Mesenchymal stem cell (in vitro differentiated cells and primary cell): ENCODE measurements at regions not wholly inside any gene's neighbourhood (a gene's known extent, or its start where the extent isn't known, plus 50 kb on each side); places are given as distances from the start of the nearest gene placed in this dataset.

Experiments
- DNase-seq: peaks from one replicate; pipeline ENCODE4 v3.0.0-alpha.2; 2013
- H2AFZ ChIP-seq: one replicate; pipeline ENCODE4 v1.6.1; 2013; ENCODE audit warnings: low read depth, mild to moderate bottlenecking, control low read depth, inconsistent platforms, low read length, moderate library complexity
- H2AK5ac ChIP-seq: 2 replicates; pipeline ENCODE4 v1.6.1; 2013; ENCODE audit warnings: low read length, moderate library complexity, mild to moderate bottlenecking, inconsistent platforms; ENCODE audit not compliant: severe bottlenecking
- H2BK120ac ChIP-seq: one replicate; pipeline ENCODE4 v1.6.1; 2013; ENCODE audit warnings: low read depth, mild to moderate bottlenecking, inconsistent platforms, low read length, moderate library complexity
- H2BK12ac ChIP-seq, 2 experiments: one replicate each; pipeline ENCODE4 v1.6.1; 2013; ENCODE audit warnings: inconsistent platforms in 2 of 2, low read length in 2 of 2, mild to moderate bottlenecking in 2 of 2, moderate library complexity in 2 of 2, control low read depth in 1 of 2
- H2BK15ac ChIP-seq: one replicate; pipeline ENCODE4 v1.6.1; 2013; ENCODE audit warnings: mild to moderate bottlenecking, low read depth, inconsistent platforms; ENCODE audit not compliant: poor library complexity, severe bottlenecking
- H2BK5ac ChIP-seq: 2 replicates; pipeline ENCODE4 v1.6.1; 2013; ENCODE audit warnings: low read depth, mild to moderate bottlenecking, low read length, control low read depth, inconsistent platforms; ENCODE audit not compliant: poor library complexity, severe bottlenecking
- H3K14ac ChIP-seq, 2 experiments: one replicate each; pipeline ENCODE4 v1.6.1; 2013; ENCODE audit warnings: inconsistent platforms in 2 of 2, low read length in 2 of 2, control low read depth in 1 of 2, mild to moderate bottlenecking in 1 of 2, moderate library complexity in 1 of 2
- H3K18ac ChIP-seq, 2 experiments: one replicate each; pipeline ENCODE4 v1.6.1; 2013; ENCODE audit warnings: inconsistent platforms in 2 of 2, low read length in 2 of 2, control low read depth in 1 of 2, low read depth in 1 of 2, mild to moderate bottlenecking in 1 of 2
- H3K23ac ChIP-seq, 2 experiments: one replicate each; pipeline ENCODE4 v1.6.1; 2013; ENCODE audit warnings: inconsistent platforms in 2 of 2, low read length in 2 of 2, mild to moderate bottlenecking in 2 of 2, moderate library complexity in 2 of 2, control low read depth in 1 of 2
- H3K27ac ChIP-seq: 2 replicates; pipeline ENCODE4 v1.5.1; 2013; ENCODE audit warnings: mild to moderate bottlenecking, moderate library complexity, low read length, control low read depth, inconsistent platforms; ENCODE audit not compliant: poor library complexity, severe bottlenecking
- H3K27me3 ChIP-seq, 2 experiments: 2 replicates each; pipeline versions ENCODE4 v1.6.1 to v1.7.0; 2013; ENCODE audit warnings: low read length in 2 of 2, mild to moderate bottlenecking in 2 of 2, moderate library complexity in 2 of 2, control low read depth in 1 of 2, inconsistent platforms in 1 of 2; ENCODE audit not compliant: control insufficient read depth in 1 of 2, insufficient read depth in 1 of 2
- H3K36me3 ChIP-seq, 2 experiments: 2 replicates each; pipeline versions ENCODE4 v1.6.1 to v1.7.0; 2013; ENCODE audit warnings: low read length in 2 of 2, control low read depth in 1 of 2, inconsistent platforms in 1 of 2, low read depth in 1 of 2, mild to moderate bottlenecking in 1 of 2; ENCODE audit not compliant: insufficient read depth in 2 of 2, control insufficient read depth in 1 of 2
- H3K4ac ChIP-seq, 2 experiments: one replicate each; pipeline ENCODE4 v1.6.1; 2013; ENCODE audit warnings: inconsistent platforms in 2 of 2, low read length in 2 of 2, mild to moderate bottlenecking in 2 of 2, moderate library complexity in 2 of 2, control low read depth in 1 of 2, low read depth in 1 of 2
- H3K4me1 ChIP-seq: 2 replicates; pipeline ENCODE4 v1.6.1; 2013; ENCODE audit warnings: low read depth, low read length, control low read depth; ENCODE audit not compliant: control insufficient read depth, insufficient read depth
- H3K4me2 ChIP-seq: 2 replicates; pipeline ENCODE4 v1.6.1; 2013; ENCODE audit warnings: low read length, mild to moderate bottlenecking, inconsistent platforms; ENCODE audit not compliant: poor library complexity, severe bottlenecking
- H3K4me3 ChIP-seq, 2 experiments: 2 replicates each; pipeline versions ENCODE4 v1.5.1 to v1.7.0; 2013; ENCODE audit warnings: low read length in 2 of 2, mild to moderate bottlenecking in 2 of 2, control low read depth in 1 of 2, low read depth in 1 of 2; ENCODE audit not compliant: insufficient read depth in 1 of 2
- H3K79me1 ChIP-seq: replicated peaks from 2 replicates; pipeline ENCODE4 v1.6.1; 2013; ENCODE audit warnings: mild to moderate bottlenecking, control low read depth, low read length, inconsistent platforms; ENCODE audit not compliant: poor library complexity, severe bottlenecking
- H3K9ac ChIP-seq: 2 replicates; pipeline ENCODE4 v1.7.0; 2013; ENCODE audit warnings: mild to moderate bottlenecking, low read length, moderate library complexity
- H3K9me3 ChIP-seq: 2 replicates; pipeline ENCODE4 v1.7.0; 2013; ENCODE audit warnings: mild to moderate bottlenecking, low read length; ENCODE audit not compliant: control insufficient read depth
- H4K8ac ChIP-seq: one replicate; pipeline ENCODE4 v1.6.1; 2013; ENCODE audit warnings: inconsistent platforms, mild to moderate bottlenecking, low read length, moderate library complexity
- H4K91ac ChIP-seq: one replicate; pipeline ENCODE4 v1.6.1; 2013; ENCODE audit warnings: mild to moderate bottlenecking, low read length, inconsistent platforms
- WGBS: methylation state at CpG from one replicate; pipeline ENCODE4 v1.1.7; 2013; ENCODE audit warnings: mixed read lengths; 5-methylcytosine and 5-hydroxymethylcytosine counted together

GRCh38 chr10:35913628-35914027, 271.5 kb upstream of the FZD8 start:
- Histone ChIP-seq H3K23ac (no peak overlapping the region), H4K91ac (no peak overlapping the region), H3K36me3 (no peaks in the 10 kb centered on the region), H2AK5ac (peak overlapping the region; percentile 23), H2BK15ac (no peak overlapping the region), H3K14ac (no peak overlapping the region), H3K27me3 (no peaks in the 10 kb centered on the region), H3K79me1 (no peaks in the 10 kb centered on the region), H3K4me3 (peak overlapping the region in 1 of 2 experiments; percentile 34), H3K27ac (no peak overlapping the region), H3K4me2 (no peak overlapping the region), H2BK12ac (peak overlapping the region; percentile 14 to 63), H2BK5ac (no peak overlapping the region), H2AFZ (no peak overlapping the region), H3K4me1 (peaks cover 4% of the 10 kb centered on the region), H3K4ac (peak overlapping the region in 1 of 2 experiments; percentile 40), H4K8ac (no peak overlapping the region), H3K18ac (no peak overlapping the region), H3K9ac (peak overlapping the region; percentile 62), H3K9me3 (no peaks in the 10 kb centered on the region), H2BK120ac (no peak overlapping the region)
- peak; percentile 66 for DNase-seq
- 57% methylated on average over 1 of the region's 1 CpG for WGBS

GRCh38 chr10:35912615-35913569, 270.8 kb upstream of the FZD8 start:
- peak overlapping the region; percentile 69 for H2AK5ac ChIP-seq
- peak overlapping the region; percentile 62 for H3K9ac ChIP-seq
- peak overlapping the region; percentile 11 for H3K4me2 ChIP-seq
- peaks cover 4% of the 10 kb centered on the region for H3K4me1 ChIP-seq
- peak overlapping the region; percentile 22 for H3K27ac ChIP-seq
- DNase-seq, result peak; percentile 88
- H2BK15ac ChIP-seq, result no peak overlapping the region
- H2BK5ac ChIP-seq, result no peak overlapping the region
- no peak overlapping the region for H3K14ac ChIP-seq
- H2AFZ ChIP-seq, result no peak overlapping the region
- no peak overlapping the region for H3K4ac ChIP-seq
- H2BK12ac ChIP-seq, result no peak overlapping the region
- no peak overlapping the region for H4K8ac ChIP-seq
- no peak overlapping the region for H3K23ac ChIP-seq
- no peaks in the 10 kb centered on the region for H3K79me1 ChIP-seq
- H3K9me3 ChIP-seq, result no peaks in the 10 kb centered on the region
- no peaks in the 10 kb centered on the region for H3K36me3 ChIP-seq
- no peak overlapping the region for H3K18ac ChIP-seq
- no peak overlapping the region for H2BK120ac ChIP-seq
- WGBS, result 6% methylated on average over 4 of the region's 6 CpGs
- H3K27me3 ChIP-seq, result no peaks in the 10 kb centered on the region
- H4K91ac ChIP-seq, result no peak overlapping the region
- H3K4me3 ChIP-seq, result peak overlapping the region in 1 of 2 experiments; percentile 34

GRCh38 chr10:35911954-35912353, 269.9 kb upstream of the FZD8 start:
- no peak overlapping the region for H2AFZ ChIP-seq
- H2BK15ac ChIP-seq, result no peak overlapping the region
- H3K79me1 ChIP-seq, result no peaks in the 10 kb centered on the region
- H3K4me2 ChIP-seq, result no peak overlapping the region
- H3K23ac ChIP-seq, result no peak overlapping the region
- WGBS, result 93% methylated on average over 2 of the region's 2 CpGs
- peak overlapping the region in 1 of 2 experiments; percentile 34 for H3K4me3 ChIP-seq
- no peaks in the 10 kb centered on the region for H3K9me3 ChIP-seq
- H2AK5ac ChIP-seq, result peak overlapping the region; percentile 39
- H3K4me1 ChIP-seq, result peaks cover 4% of the 10 kb centered on the region
- DNase-seq, result no peak
- peak overlapping the region in 1 of 2 experiments; percentile 57 for H3K18ac ChIP-seq
- H3K14ac ChIP-seq, result no peak overlapping the region
- H3K36me3 ChIP-seq, result no peaks in the 10 kb centered on the region
- H3K27ac ChIP-seq, result no peak overlapping the region
- H2BK120ac ChIP-seq, result no peak overlapping the region
- peak overlapping the region in 1 of 2 experiments; percentile 67 for H3K4ac ChIP-seq
- H4K91ac ChIP-seq, result no peak overlapping the region
- no peaks in the 10 kb centered on the region for H3K27me3 ChIP-seq
- H4K8ac ChIP-seq, result peak overlapping the region; percentile 79
- H2BK5ac ChIP-seq, result no peak overlapping the region
- H3K9ac ChIP-seq, result peak overlapping the region; percentile 62
- peak overlapping the region; percentile 63 to 69 for H2BK12ac ChIP-seq

GRCh38 chr10:35911233-35911632, 269.1 kb upstream of the FZD8 start:
- no peak overlapping the region for H2AFZ ChIP-seq
- H3K23ac ChIP-seq, result no peak overlapping the region
- no peak overlapping the region for H4K91ac ChIP-seq
- H4K8ac ChIP-seq, result no peak overlapping the region
- no peak overlapping the region for H2BK15ac ChIP-seq
- no peak overlapping the region for H3K4me3 ChIP-seq
- H3K4me2 ChIP-seq, result no peak overlapping the region
- H3K9ac ChIP-seq, result no peak overlapping the region
- 68% methylated on average over 3 of the region's 3 CpGs for WGBS
- no peaks in the 10 kb centered on the region for H3K27me3 ChIP-seq
- no peak overlapping the region for H2AK5ac ChIP-seq
- H3K27ac ChIP-seq, result no peak overlapping the region
- no peak overlapping the region for H3K18ac ChIP-seq
- DNase-seq, result no peak
- H3K4ac ChIP-seq, result no peak overlapping the region
- peaks cover 4% of the 10 kb centered on the region for H3K4me1 ChIP-seq
- no peak overlapping the region for H2BK5ac ChIP-seq
- H2BK120ac ChIP-seq, result no peak overlapping the region
- no peaks in the 10 kb centered on the region for H3K9me3 ChIP-seq
- H3K36me3 ChIP-seq, result no peaks in the 10 kb centered on the region
- no peak overlapping the region for H3K14ac ChIP-seq
- H2BK12ac ChIP-seq, result no peak overlapping the region
- no peaks in the 10 kb centered on the region for H3K79me1 ChIP-seq
